ENCODE measurements at regions not wholly inside any gene's neighbourhood (a gene's known extent, or its start where the extent isn't known, plus 50 kb on each side); places are given as distances from the start of the nearest gene placed in this dataset.

- Mint-ChIP-seq H3K4me3 (ENCODE audit: unreplicated experiment) (no peak overlapping the region), H3K9me3 (ENCODE audit: unreplicated experiment) (no peaks in the 10 kb centered on the region), H3K27me3 (ENCODE audit: unreplicated experiment) (peaks cover 34% of the 10 kb centered on the region), H3K36me3 (ENCODE audit: unreplicated experiment) (no peaks in the 10 kb centered on the region), H3K4me1 (ENCODE audit: unreplicated experiment) (no peaks in the 10 kb centered on the region), H3K27ac (ENCODE audit: unreplicated experiment) (no peak overlapping the region)
- TF ChIP-seq, protein P1, sequence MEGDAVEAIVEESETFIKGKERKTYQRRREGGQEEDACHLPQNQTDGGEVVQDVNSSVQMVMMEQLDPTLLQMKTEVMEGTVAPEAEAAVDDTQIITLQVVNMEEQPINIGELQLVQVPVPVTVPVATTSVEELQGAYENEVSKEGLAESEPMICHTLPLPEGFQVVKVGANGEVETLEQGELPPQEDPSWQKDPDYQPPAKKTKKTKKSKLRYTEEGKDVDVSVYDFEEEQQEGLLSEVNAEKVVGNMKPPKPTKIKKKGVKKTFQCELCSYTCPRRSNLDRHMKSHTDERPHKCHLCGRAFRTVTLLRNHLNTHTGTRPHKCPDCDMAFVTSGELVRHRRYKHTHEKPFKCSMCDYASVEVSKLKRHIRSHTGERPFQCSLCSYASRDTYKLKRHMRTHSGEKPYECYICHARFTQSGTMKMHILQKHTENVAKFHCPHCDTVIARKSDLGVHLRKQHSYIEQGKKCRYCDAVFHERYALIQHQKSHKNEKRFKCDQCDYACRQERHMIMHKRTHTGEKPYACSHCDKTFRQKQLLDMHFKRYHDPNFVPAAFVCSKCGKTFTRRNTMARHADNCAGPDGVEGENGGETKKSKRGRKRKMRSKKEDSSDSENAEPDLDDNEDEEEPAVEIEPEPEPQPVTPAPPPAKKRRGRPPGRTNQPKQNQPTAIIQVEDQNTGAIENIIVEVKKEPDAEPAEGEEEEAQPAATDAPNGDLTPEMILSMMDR (IDR thresholded peaks at IDR 0.05), result no peak
- DNase-seq (ENCODE audit: extremely low spot score, unreplicated experiment), result no peak
Measured at GRCh38 chr13:76813891-76814290, 72.3 kb downstream of the KCTD12 start.

GRCh38 chr13:76813000-76813691, 73.1 kb downstream of the KCTD12 start:
- no peaks in the 10 kb centered on the region for H3K36me3 Mint-ChIP-seq (ENCODE audit: unreplicated experiment)
- no peak for DNase-seq (ENCODE audit: extremely low spot score, unreplicated experiment)
- no peaks in the 10 kb centered on the region for H3K9me3 Mint-ChIP-seq (ENCODE audit: unreplicated experiment)
- H3K4me1 Mint-ChIP-seq (ENCODE audit: unreplicated experiment), result no peaks in the 10 kb centered on the region
- H3K27ac Mint-ChIP-seq (ENCODE audit: unreplicated experiment), result no peak overlapping the region
- H3K4me3 Mint-ChIP-seq (ENCODE audit: unreplicated experiment), result no peak overlapping the region
- peaks cover 28% of the 10 kb centered on the region for H3K27me3 Mint-ChIP-seq (ENCODE audit: unreplicated experiment)
- TF ChIP-seq, protein P1 (IDR thresholded peaks at IDR 0.05), result no peak

GRCh38 chr13:76812206-76812897, 73.9 kb downstream of the KCTD12 start:
- no peak for DNase-seq (ENCODE audit: extremely low spot score, unreplicated experiment)
- TF ChIP-seq, protein P1 (IDR thresholded peaks at IDR 0.05), result no peak
- H3K27ac Mint-ChIP-seq (ENCODE audit: unreplicated experiment), result no peak overlapping the region
- H3K36me3 Mint-ChIP-seq (ENCODE audit: unreplicated experiment), result no peaks in the 10 kb centered on the region
- no peaks in the 10 kb centered on the region for H3K9me3 Mint-ChIP-seq (ENCODE audit: unreplicated experiment)
- H3K4me1 Mint-ChIP-seq (ENCODE audit: unreplicated experiment), result no peaks in the 10 kb centered on the region
- no peak overlapping the region for H3K4me3 Mint-ChIP-seq (ENCODE audit: unreplicated experiment)
- peaks cover 22% of the 10 kb centered on the region for H3K27me3 Mint-ChIP-seq (ENCODE audit: unreplicated experiment)

- H3K4me1 Mint-ChIP-seq (ENCODE audit: unreplicated experiment), result no peaks in the 10 kb centered on the region
- no peak overlapping the region for H3K4me3 Mint-ChIP-seq (ENCODE audit: unreplicated experiment)
- H3K27ac Mint-ChIP-seq (ENCODE audit: unreplicated experiment), result no peak overlapping the region
- TF ChIP-seq, protein P1 (IDR thresholded peaks at IDR 0.05), result no peak
- no peak for DNase-seq (ENCODE audit: extremely low spot score, unreplicated experiment)
- H3K9me3 Mint-ChIP-seq (ENCODE audit: unreplicated experiment), result no peaks in the 10 kb centered on the region
- H3K36me3 Mint-ChIP-seq (ENCODE audit: unreplicated experiment), result no peaks in the 10 kb centered on the region
- peaks cover 7% of the 10 kb centered on the region for H3K27me3 Mint-ChIP-seq (ENCODE audit: unreplicated experiment)
Measured at GRCh38 chr13:76809389-76809788, 76.8 kb downstream of the KCTD12 start.

- Mint-ChIP-seq H3K4me1 (ENCODE audit: unreplicated experiment) (no peaks in the 10 kb centered on the region), H3K9me3 (ENCODE audit: unreplicated experiment) (no peaks in the 10 kb centered on the region), H3K36me3 (ENCODE audit: unreplicated experiment) (no peaks in the 10 kb centered on the region), H3K27ac (ENCODE audit: unreplicated experiment) (no peak overlapping the region), H3K4me3 (ENCODE audit: unreplicated experiment) (no peak overlapping the region), H3K27me3 (ENCODE audit: unreplicated experiment) (peaks cover 5% of the 10 kb centered on the region)
- DNase-seq (ENCODE audit: extremely low spot score, unreplicated experiment), result no peak
- TF ChIP-seq, protein P1 (IDR thresholded peaks at IDR 0.05), result no peak
Measured at GRCh38 chr13:76808927-76809326, 77.3 kb downstream of the KCTD12 start.
